K562 (cell line): ENCODE measurements at regions not wholly inside any gene's neighbourhood (a gene's known extent, or its start where the extent isn't known, plus 50 kb on each side); places are given as distances from the start of the nearest gene placed in this dataset.

Experiments used
- ATAC-seq: fragments of 200-7000 bp; cut with Tn5 transposase; 3 replicates; pipeline ENCODE4 v1.9.1; 2020; ENCODE audit warnings: moderate library complexity
- BruUV-seq: library from RNA; stranded (reverse); fragments of 400-500 nt; replicated peaks from 2 replicates; lab custom pipeline; 2021; lab: Mats Ljungman, UMichigan
- CTCF ChIA-PET: fragments of 300-600 bp; formaldehyde crosslinking; extraction: SDS; loops from one replicate; lab custom pipeline; 2021; ENCODE audit warnings: low intra/inter-chr PET ratio; lab: Yijun Ruan, JAX
- POLR2A ChIA-PET: fragments of 300-600, 350-650 bp; sonication (Branson Sonifier 250); formaldehyde crosslinking; extraction: SDS; loops from one replicate; lab custom pipeline; 2021; ENCODE audit warnings: antibody characterized with exemption, inconsistent platforms; lab: Yijun Ruan, JAX
- DNase-seq, 4 experiments: peaks; one replicate each; pipeline versions ENCODE4 v3.0.0 to v3.0.0-alpha.2; 2011 to 2018; ENCODE audit warnings: low spot score in 3 of 4, mixed read lengths in 3 of 4; ENCODE audit errors: extremely low read depth in 1 of 4
- FAIRE-seq: peaks from 2 replicates; lab custom pipeline; 2011; peaks lifted over from hg19 to GRCh38; lab: Jason Lieb, UNC
- H2AFZ ChIP-seq: 2 replicates; pipeline ENCODE4 v1.6.0; 2011; ENCODE audit warnings: low read depth, low read length, control low read depth, inconsistent platforms
- H3K27ac ChIP-seq: fragments of 200-600 bp; 3 replicates; pipeline ENCODE4 v1.8.0; 2011; ENCODE audit warnings: low read depth, mild to moderate bottlenecking, control low read depth, inconsistent platforms, low read length, moderate library complexity, mixed read lengths; ENCODE audit errors: extremely low read depth
- H3K27me3 ChIP-seq, 2 experiments: fragments of 300-600 bp in 1 of 2; 2 replicates in 1 of 2; 3 replicates in 1 of 2; pipeline versions ENCODE4 v1.6.0 to v1.8.0; 2011; ENCODE audit warnings: inconsistent platforms in 2 of 2, low read length in 2 of 2, mild to moderate bottlenecking in 1 of 2, mixed read lengths in 1 of 2, moderate library complexity in 1 of 2; ENCODE audit not compliant: control insufficient read depth in 2 of 2, insufficient read depth in 2 of 2
- H3K36me3 ChIP-seq: fragments of 300-600 bp; 3 replicates; pipeline ENCODE4 v1.8.0; 2011; ENCODE audit warnings: mild to moderate bottlenecking, low read length, inconsistent platforms; ENCODE audit not compliant: control insufficient read depth, insufficient read depth
- H3K4me1 ChIP-seq, 2 experiments: fragments of 200-600 bp in 1 of 2; replicated peaks in 1 of 2; 2 replicates in 1 of 2; 3 replicates in 1 of 2; pipeline versions ENCODE4 v1.5.1 to v1.8.0; 2011; ENCODE audit warnings: inconsistent platforms in 2 of 2, low read length in 2 of 2, mild to moderate bottlenecking in 1 of 2, mixed read lengths in 1 of 2, moderate library complexity in 1 of 2; ENCODE audit not compliant: control insufficient read depth in 2 of 2, insufficient read depth in 2 of 2
- H3K4me2 ChIP-seq: 2 replicates; pipeline ENCODE4 v1.6.1; 2011; ENCODE audit warnings: low read length, control low read depth, inconsistent platforms, mixed read lengths; ENCODE audit not compliant: insufficient read depth
- H3K4me3 ChIP-seq: fragments of 200-600 bp; sonication (generic), shearing (Covaris generic); 2 replicates; pipeline ENCODE4 v1.5.1; 2016; ENCODE audit warnings: control low read depth, inconsistent platforms
- H3K79me2 ChIP-seq: fragments of 200-600 bp; 3 replicates; pipeline ENCODE4 v1.8.0; 2011; ENCODE audit warnings: low read length, inconsistent platforms; ENCODE audit not compliant: control insufficient read depth, insufficient read depth
- H3K9ac ChIP-seq, 2 experiments: 2 replicates each; pipeline versions ENCODE4 v1.6.0 to v1.6.1; 2011; ENCODE audit warnings: low read depth in 2 of 2, low read length in 2 of 2, control low read depth in 1 of 2, inconsistent platforms in 1 of 2, mild to moderate bottlenecking in 1 of 2, mixed read lengths in 1 of 2; ENCODE audit not compliant: insufficient read depth in 1 of 2
- H3K9me1 ChIP-seq: one replicate; pipeline ENCODE4 v1.6.0; 2011; ENCODE audit warnings: inconsistent platforms, mild to moderate bottlenecking, low read length, moderate library complexity; ENCODE audit not compliant: control insufficient read depth, insufficient read depth
- H3K9me3 ChIP-seq: replicated peaks from 2 replicates; pipeline ENCODE4 v1.5.1; 2011; ENCODE audit warnings: low read depth, low read length, inconsistent platforms; ENCODE audit not compliant: control insufficient read depth, insufficient read depth
- H4K20me1 ChIP-seq: replicated peaks from 2 replicates; pipeline ENCODE4 v1.6.1; 2011; ENCODE audit warnings: low read length, inconsistent platforms, mixed read lengths; ENCODE audit not compliant: control insufficient read depth, insufficient read depth
- ILF3 ChIP-seq: fragments of 450-650 bp; IDR thresholded peaks from 2 replicates; pipeline ENCODE4 v1.6.1; 2018; ENCODE audit warnings: antibody characterized with exemption, mild to moderate bottlenecking, moderate library complexity, borderline replicate concordance
- SMARCC2 ChIP-seq: fragments of 450-650 bp; IDR thresholded peaks from 2 replicates; pipeline ENCODE4 v1.6.1; 2017; ENCODE audit warnings: antibody characterized with exemption, moderate library complexity, mild to moderate bottlenecking, low read depth
- YBX1 ChIP-seq: fragments of 450-650 bp; IDR thresholded peaks from 2 replicates; pipeline ENCODE4 v1.7.1; 2016; ENCODE audit warnings: mild to moderate bottlenecking
- WGBS: fragments of 100-300 bp; shearing (Covaris generic); methylation state at CpG from one replicate; pipeline ENCODE4 v1.1.6; 2016; ENCODE audit warnings: low coverage, mixed read lengths; ENCODE audit not compliant: insufficient coverage; ENCODE audit errors: missing lambda C conversion rate; 5-methylcytosine and 5-hydroxymethylcytosine counted together
- in situ Hi-C: fragments of 300-500 bp; cut with MboI; formaldehyde crosslinking; loops from 4 replicates; pipeline ENCODE4 v1.15.0; 2018; ENCODE audit warnings: inconsistent platforms, mixed read lengths
- intact Hi-C: fragments of 100-400 bp; cut with micrococcal nuclease; formaldehyde crosslinking; loops from 2 replicates; pipeline ENCODE4 v1.14.2; 2022
- TF ChIP-seq, protein P1 (sequence below): fragments of 250-450 bp; sonication (Bioruptor Pico); IDR thresholded peaks from 2 replicates; pipeline ENCODE4 v1.5.0; 2021; ENCODE audit warnings: mild to moderate bottlenecking, borderline replicate concordance
- TF ChIP-seq, protein P2 (sequence below), 2 experiments: IDR thresholded peaks in 1 of 2; conservative IDR thresholded peaks in 1 of 2; 2 replicates each; pipeline ENCODE4 v1.6.1; 2016; ENCODE audit warnings: low read depth in 2 of 2, mild to moderate bottlenecking in 1 of 2, missing compliant biosample characterization in 1 of 2, missing genetic modification characterization in 1 of 2, moderate library complexity in 1 of 2
- TF ChIP-seq, protein P3 (sequence below), 2 experiments: fragments of 450-650 bp; formaldehyde crosslinking in 1 of 2; IDR thresholded peaks; 2 replicates each; pipeline versions ENCODE4 v1.4.0 to v1.6.1; 2014 to 2020; ENCODE audit warnings: mild to moderate bottlenecking in 2 of 2, borderline replicate concordance in 1 of 2, low read depth in 1 of 2

DNA sequence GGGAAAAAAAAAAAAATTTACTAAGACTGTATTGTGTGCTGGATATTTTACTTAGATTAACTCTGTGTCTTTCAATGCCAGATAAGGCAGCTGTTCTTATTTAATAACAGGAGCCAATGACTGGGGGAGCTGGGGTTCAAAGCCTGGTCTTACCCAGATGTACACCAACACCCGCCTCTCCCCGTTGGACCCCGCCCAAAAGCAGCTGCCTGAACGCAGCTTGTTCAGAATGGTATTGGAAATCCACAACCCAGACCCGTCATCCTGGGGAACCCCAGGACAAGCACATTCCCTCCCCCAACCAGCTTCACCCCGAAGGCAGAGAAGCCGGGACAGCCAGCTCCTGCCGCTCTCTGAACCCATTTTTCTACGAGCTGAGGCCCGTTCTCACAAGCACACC is 113.6 kb upstream of the TMPRSS2 start (continued):
- TF ChIP-seq, protein P1, sequence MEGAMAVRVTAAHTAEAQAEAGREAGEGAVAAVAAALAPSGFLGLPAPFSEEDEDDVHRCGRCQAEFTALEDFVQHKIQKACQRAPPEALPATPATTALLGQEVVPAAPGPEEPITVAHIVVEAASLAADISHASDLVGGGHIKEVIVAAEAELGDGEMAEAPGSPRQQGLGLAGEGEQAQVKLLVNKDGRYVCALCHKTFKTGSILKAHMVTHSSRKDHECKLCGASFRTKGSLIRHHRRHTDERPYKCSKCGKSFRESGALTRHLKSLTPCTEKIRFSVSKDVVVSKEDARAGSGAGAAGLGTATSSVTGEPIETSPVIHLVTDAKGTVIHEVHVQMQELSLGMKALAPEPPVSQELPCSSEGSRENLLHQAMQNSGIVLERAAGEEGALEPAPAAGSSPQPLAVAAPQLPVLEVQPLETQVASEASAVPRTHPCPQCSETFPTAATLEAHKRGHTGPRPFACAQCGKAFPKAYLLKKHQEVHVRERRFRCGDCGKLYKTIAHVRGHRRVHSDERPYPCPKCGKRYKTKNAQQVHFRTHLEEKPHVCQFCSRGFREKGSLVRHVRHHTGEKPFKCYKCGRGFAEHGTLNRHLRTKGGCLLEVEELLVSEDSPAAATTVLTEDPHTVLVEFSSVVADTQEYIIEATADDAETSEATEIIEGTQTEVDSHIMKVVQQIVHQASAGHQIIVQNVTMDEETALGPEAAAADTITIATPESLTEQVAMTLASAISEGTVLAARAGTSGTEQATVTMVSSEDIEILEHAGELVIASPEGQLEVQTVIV (CRISPR knock-in tag): no peak

DNA sequence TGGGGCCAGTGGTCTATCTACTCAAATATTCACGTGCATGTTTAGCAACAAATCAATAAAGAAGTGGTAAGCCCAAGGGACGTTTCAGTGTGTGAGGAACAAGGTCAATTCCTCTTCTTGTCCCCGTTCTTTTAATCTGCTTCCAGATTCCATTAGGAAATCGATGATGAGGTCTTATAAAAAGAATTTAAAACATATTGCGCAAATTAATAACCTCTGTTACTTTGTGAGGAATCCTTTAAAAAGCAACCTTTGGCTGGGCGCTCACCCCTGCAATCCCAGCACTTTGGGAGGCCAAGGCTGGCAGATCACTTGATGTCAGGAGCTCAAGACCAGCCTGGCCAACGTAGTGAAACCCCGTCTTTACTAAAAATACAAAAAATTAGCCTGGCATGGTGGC is 113.0 kb upstream of the TMPRSS2 start:
- intact Hi-C loops (no loop called here), in situ Hi-C loops (no loop called here)
- POLR2A ChIA-PET: interaction anchor here (0.6 to 0.7 kb wide), 3 partner anchors 23 to 717 kb away, joined by 3 read pairs; no protein-coding TSS in a partner anchor
- no peaks in the 10 kb centered on the region for H3K4me1 ChIP-seq
- H3K27me3 ChIP-seq: peaks cover 26 to 56% of the 10 kb centered on the region in 2 experiments
- WGBS: under 1% methylated on average over 8 of the region's 8 CpGs
- DNase-seq (no peak), ATAC-seq (no peak), FAIRE-seq (no peak)
- H3K27ac ChIP-seq: no peak overlapping the region
- no peaks in the 10 kb centered on the region for H3K79me2 ChIP-seq
- no peaks in the 10 kb centered on the region for H3K36me3 ChIP-seq
- no peak overlapping the region for H3K4me3 ChIP-seq
- CTCF ChIA-PET: no interaction called here
- H3K9me3 ChIP-seq: no peaks in the 10 kb centered on the region
- no TSS peak for BruUV-seq
- H3K9me1 ChIP-seq: no peaks in the 10 kb centered on the region
- no peak overlapping the region for H3K4me2 ChIP-seq
- H2AFZ ChIP-seq: no peak overlapping the region
- no peak overlapping the region for H3K9ac ChIP-seq
- H4K20me1 ChIP-seq: peaks cover 3% of the 10 kb centered on the region; the same call in 1 of the 2 replicates
- TF ChIP-seq, protein P2, sequence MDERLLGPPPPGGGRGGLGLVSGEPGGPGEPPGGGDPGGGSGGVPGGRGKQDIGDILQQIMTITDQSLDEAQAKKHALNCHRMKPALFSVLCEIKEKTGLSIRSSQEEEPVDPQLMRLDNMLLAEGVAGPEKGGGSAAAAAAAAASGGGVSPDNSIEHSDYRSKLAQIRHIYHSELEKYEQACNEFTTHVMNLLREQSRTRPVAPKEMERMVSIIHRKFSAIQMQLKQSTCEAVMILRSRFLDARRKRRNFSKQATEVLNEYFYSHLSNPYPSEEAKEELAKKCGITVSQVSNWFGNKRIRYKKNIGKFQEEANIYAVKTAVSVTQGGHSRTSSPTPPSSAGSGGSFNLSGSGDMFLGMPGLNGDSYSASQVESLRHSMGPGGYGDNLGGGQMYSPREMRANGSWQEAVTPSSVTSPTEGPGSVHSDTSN (CRISPR knock-in tag; IDR thresholded peaks at IDR 0.05; ENCODE audit: low read depth): no peak
- TF ChIP-seq, protein P2 (tag; conservative IDR thresholded peaks at IDR 0.05; ENCODE audit: low read depth): no peak
- TF ChIP-seq ILF3 (no peak), YBX1 (no peak), SMARCC2 (no peak)
- TF ChIP-seq, protein P3, sequence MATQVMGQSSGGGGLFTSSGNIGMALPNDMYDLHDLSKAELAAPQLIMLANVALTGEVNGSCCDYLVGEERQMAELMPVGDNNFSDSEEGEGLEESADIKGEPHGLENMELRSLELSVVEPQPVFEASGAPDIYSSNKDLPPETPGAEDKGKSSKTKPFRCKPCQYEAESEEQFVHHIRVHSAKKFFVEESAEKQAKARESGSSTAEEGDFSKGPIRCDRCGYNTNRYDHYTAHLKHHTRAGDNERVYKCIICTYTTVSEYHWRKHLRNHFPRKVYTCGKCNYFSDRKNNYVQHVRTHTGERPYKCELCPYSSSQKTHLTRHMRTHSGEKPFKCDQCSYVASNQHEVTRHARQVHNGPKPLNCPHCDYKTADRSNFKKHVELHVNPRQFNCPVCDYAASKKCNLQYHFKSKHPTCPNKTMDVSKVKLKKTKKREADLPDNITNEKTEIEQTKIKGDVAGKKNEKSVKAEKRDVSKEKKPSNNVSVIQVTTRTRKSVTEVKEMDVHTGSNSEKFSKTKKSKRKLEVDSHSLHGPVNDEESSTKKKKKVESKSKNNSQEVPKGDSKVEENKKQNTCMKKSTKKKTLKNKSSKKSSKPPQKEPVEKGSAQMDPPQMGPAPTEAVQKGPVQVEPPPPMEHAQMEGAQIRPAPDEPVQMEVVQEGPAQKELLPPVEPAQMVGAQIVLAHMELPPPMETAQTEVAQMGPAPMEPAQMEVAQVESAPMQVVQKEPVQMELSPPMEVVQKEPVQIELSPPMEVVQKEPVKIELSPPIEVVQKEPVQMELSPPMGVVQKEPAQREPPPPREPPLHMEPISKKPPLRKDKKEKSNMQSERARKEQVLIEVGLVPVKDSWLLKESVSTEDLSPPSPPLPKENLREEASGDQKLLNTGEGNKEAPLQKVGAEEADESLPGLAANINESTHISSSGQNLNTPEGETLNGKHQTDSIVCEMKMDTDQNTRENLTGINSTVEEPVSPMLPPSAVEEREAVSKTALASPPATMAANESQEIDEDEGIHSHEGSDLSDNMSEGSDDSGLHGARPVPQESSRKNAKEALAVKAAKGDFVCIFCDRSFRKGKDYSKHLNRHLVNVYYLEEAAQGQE (IDR thresholded peaks at IDR 0.05; ENCODE audit: borderline replicate concordance): no peak
- TF ChIP-seq, protein P3 (CRISPR knock-in tag; IDR thresholded peaks at IDR 0.05; ENCODE audit: low read depth): no peak
